NCI-H1694 (cell line): ENCODE measurements at regions not wholly inside any gene's neighbourhood (a gene's known extent, or its start where the extent isn't known, plus 50 kb on each side); places are given as distances from the start of the nearest gene placed in this dataset.
"Not testable (repeated sequence)": the region's sequence is repeated elsewhere in the genome, so short reads cannot be mapped to it uniquely, and the experiment has no call there.

ENCODE experiments used
- DNase-seq: peaks from one replicate; lab custom pipeline; 2025; lab: John Stamatoyannopoulos, UW

DNA sequence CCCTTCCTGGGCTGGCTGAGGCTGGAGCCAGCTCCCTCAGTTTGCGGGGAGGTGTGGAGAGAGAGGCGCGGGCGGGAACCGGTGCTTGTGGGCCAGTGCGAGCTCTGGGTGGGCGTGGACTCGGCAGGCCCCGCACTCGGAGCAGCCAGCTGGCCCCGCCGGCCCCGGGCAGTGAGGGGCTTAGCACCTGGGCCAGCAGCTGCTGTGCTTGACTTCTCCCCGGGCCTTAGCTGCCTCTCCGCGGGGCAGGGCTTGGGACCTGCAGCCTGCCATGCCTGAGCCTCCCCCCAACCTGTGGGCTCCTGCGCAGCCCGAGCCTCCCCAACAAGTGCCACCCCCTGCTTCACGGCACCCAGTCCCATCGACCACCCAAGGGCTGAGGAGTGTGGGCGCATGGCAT, 81.6 kb upstream of the CCNG1 start:
- not testable (repeated sequence) for DNase-seq

DNA sequence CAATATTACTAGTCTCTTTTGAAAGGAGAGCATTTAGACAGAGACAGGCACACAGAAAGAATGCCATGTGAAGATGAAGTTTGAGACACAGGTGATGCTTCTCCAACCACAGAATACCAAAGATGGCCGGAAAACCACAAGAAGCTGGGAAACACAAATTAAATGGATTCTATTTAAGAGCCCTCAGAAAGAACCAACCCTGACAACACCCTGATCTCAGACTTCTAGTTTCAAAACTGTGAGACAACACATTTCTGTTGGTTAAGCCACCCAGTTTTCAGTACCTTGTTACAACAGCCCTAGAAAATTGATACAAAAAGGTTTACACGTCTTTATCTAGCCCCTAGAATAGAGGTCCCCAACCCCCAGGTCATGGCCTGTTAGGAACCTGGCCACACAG, 79.8 kb upstream of the CCNG1 start:
- no peak for DNase-seq

- no peak for DNase-seq
These were observed 76.7 kb upstream of the CCNG1 start for GRCh38 chr5:163360656-163361055.

DNA sequence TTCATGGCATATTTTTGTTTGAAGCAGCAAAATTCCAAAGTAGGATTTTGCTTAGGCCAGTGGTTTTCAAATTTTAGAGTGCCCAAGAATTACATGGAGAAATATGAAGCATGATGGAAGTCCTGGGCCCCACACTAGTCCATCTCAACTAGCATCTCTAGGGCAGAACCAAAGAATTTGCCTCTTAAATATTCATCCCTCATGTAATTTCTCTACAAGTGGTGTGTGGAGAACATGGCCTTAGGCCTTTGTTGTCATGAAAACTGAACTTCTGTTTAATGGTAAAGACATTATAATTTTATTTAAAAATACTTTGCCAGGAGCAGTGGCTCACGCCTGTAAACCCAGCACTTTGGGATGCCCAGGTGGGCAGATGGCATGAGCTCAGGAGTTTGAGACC, 75.9 kb upstream of the CCNG1 start:
- no peak for DNase-seq

GRCh38 chr5:163362840-163363371, 74.5 kb upstream of the CCNG1 start:
- no peak for DNase-seq

DNA sequence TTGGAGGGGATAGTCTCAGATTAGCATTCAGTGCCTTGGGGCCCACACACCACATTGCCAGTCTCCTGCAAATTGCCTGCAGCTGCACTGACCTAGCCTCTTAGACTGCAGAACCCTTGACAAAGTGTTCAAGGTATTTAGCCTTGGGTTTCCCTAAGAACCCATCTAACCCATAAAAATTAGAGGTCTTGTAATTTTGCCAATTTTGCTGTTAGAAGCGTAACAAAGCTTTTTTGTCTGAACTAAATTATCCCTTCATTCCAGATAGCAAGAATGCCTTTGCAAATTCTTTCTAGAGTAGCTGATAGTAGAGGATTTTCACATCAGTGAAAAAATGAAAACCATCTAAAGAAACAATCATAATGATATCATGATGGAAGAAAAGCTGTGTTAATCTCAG, 74.0 kb upstream of the CCNG1 start:
- DNase-seq, result no peak

- no peak for DNase-seq
These were observed 70.6 kb upstream of the CCNG1 start for GRCh38 chr5:163366757-163367156.

DNA sequence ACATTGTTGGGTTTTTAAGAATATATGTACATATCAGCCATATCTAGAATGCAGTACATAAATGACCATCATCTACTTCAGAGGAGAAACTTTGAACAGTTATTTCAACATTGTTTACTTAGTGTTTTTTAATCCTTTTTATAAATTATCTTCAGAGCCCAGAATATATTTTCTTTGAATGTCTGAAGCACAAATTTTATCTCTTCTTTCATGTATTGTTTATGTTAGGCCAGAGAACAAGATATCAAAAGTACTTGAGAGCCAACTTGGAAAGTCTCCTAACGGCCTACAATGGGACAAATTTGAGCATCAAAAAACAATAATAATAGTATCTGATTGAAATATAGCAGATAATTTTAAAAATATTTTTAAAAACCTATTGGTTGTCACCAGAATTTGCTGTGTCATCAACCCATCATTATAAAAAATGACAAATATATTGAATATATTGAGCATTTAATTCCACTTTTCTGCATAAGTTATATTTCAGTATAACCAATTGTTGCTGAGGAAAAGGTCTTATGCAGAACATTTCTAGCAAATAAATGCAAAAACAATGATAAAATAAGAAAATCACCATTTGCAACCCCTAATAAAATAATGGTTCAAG, 67.5 kb upstream of the CCNG1 start:
- DNase-seq, result no peak

GRCh38 chr5:163373436-163374084, 63.8 kb upstream of the CCNG1 start:
- DNase-seq, result no peak

- no peak for DNase-seq
These were observed 59.4 kb upstream of the CCNG1 start for GRCh38 chr5:163377982-163378381.

DNA sequence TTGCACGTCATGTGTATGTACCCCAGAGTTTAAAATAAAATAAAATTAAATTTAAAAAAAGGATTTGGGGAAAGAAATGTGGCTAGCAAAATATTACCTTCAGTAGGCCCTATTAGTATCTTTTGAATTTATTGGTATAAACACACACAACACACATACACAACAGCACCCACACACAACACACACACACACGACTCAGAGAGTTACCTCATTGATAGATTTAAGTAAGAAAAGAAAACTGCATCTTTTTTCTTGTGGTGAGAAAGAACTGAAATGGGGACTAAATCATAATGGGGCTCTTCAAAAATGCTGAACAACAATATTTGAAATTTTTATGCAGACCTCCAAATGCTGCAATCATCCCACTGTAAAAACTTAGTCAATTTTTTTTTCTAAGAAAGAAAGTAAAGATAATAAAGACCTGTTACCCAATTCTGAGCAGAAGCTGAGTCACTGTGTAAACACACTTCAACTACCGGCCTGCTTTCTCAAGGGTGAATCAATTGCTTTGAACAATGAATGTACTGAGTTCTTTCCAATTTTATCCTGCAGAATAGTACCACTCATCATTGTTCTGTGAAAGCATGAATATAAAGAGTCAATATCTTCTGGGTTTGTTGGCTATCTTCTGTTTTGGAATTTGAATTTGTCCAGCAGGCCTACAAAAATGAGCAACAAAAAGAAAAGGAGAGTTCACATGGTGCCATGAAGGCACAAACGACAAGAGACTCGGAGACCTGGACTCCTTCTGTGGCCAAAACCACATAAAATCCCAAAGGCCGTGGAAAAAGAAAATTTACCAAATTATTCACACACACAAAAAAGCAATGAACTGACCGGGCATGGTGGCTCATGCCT, 57.9 kb upstream of the CCNG1 start:
- DNase-seq, result no peak

GRCh38 chr5:163381832-163382231, 55.6 kb upstream of the CCNG1 start:
- no peak for DNase-seq

GRCh38 chr5:163383754-163384153, 53.6 kb upstream of the CCNG1 start:
- no peak for DNase-seq

DNA sequence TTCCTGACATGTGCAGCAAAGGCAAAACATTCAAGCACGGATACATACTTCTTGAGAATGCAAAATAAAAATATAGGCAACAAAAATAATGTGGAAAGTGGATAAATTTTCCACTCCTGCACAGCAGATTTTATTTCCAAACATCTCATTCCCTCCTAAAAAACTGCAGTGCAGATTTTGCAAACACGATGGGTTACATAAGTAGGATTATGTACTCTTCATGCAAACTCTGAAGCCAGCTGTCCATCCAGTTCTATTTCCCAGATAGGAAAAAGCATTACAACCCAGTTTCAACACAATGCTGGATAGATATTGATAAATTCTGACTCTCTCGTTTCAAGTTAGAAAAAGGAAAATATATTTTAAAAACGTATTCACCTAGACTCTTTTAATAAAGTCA, 52.7 kb upstream of the CCNG1 start:
- DNase-seq, result no peak

- no peak for DNase-seq
These were observed 52.1 kb upstream of the CCNG1 start for GRCh38 chr5:163385271-163385670.

DNA sequence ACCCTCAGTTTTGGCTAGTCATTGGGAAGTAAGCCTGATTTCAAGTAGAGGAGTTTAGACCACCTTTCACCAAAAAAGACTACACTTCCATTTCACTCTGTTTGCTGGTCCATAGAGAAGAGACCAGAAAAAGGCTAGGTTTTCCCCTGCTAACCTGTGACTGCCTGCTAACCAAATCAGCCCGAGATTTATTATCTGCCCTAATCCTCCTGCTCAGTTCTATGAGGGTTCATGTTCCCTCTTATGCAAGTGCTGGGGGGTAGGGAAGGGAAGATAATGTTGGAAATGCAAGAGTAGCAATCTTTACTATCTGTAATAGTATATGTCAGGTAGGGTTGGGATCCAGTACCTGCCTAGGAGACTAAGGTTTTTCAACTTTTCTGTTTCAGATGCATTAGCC, 51.6 kb upstream of the CCNG1 start:
- no peak for DNase-seq

GRCh38 chr5:163386352-163386751, 51.0 kb upstream of the CCNG1 start:
- no peak for DNase-seq

DNA sequence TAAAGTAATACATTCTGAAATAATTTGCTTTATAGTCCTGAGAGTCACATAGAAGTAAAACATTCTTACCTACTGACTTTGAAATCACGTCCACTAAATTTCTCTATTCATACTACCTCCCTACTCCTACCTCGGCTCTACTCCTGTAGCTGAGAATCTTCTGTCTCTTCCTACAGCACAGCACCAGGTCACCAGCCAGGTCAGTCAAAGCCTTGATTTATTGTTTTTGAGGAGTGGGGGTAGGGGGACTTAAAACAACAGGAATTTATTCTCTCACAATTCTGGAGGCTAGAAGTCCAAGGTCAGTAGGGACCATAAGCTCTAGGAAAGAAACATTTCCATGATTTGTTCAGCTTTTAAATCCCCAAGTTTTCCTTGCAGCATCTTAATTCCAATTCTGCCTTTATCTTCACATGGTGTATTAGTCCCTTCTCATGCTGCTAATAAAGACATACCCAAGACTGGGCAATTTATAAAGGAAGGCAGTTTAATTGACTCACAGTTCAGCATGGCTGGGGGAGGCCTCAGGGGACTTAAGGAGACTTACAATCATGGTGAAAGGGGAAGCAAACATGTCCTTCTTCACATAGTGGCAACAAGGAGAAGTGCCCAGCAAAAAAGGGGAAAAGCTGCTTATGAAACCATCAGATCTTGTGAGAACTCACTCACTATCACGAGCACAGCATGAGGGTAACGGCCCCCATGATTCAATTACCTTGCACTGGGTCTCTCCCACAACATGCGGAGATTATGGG, 49.6 kb upstream of the CCNG1 start:
- DNase-seq, result no peak
